Neuronal stem cell (in vitro differentiated cells): ENCODE measurements at regions not wholly inside any gene's neighbourhood (a gene's known extent, or its start where the extent isn't known, plus 50 kb on each side); places are given as distances from the start of the nearest gene placed in this dataset.
"Not testable (repeated sequence)": the region's sequence is repeated elsewhere in the genome, so short reads cannot be mapped to it uniquely, and the experiment has no call there.

Experiments used
- DNase-seq: peaks from one replicate; pipeline ENCODE4 v3.0.0-alpha.2; 2013; ENCODE audit warnings: low spot score
- H2AFZ ChIP-seq: one replicate; pipeline ENCODE4 v1.6.1; 2013; ENCODE audit warnings: mild to moderate bottlenecking, low read length, inconsistent platforms
- H2AK5ac ChIP-seq: 2 replicates; pipeline ENCODE4 v1.6.1; 2013; ENCODE audit warnings: low read depth, mild to moderate bottlenecking, inconsistent platforms, low read length, moderate library complexity, mixed read lengths
- H2BK120ac ChIP-seq: 2 replicates; pipeline ENCODE4 v1.6.1; 2013; ENCODE audit warnings: low read depth, mild to moderate bottlenecking, inconsistent platforms, low read length, moderate library complexity, mixed read lengths
- H2BK12ac ChIP-seq: one replicate; pipeline ENCODE4 v1.6.1; 2013; ENCODE audit warnings: low read length, inconsistent platforms
- H2BK15ac ChIP-seq: 2 replicates; pipeline ENCODE4 v1.6.1; 2013; ENCODE audit warnings: mild to moderate bottlenecking, low read length, inconsistent platforms, mixed read lengths
- H2BK5ac ChIP-seq: one replicate; pipeline ENCODE4 v1.6.1; 2013; ENCODE audit warnings: inconsistent platforms, mild to moderate bottlenecking, low read length, moderate library complexity
- H3K14ac ChIP-seq: one replicate; pipeline ENCODE4 v1.6.1; 2013; ENCODE audit warnings: low read length, inconsistent platforms
- H3K18ac ChIP-seq: 2 replicates; pipeline ENCODE4 v1.6.1; 2013; ENCODE audit warnings: low read length, inconsistent platforms
- H3K23ac ChIP-seq: 2 replicates; pipeline ENCODE4 v1.6.1; 2013; ENCODE audit warnings: low read depth, mild to moderate bottlenecking, mixed read lengths, low read length, inconsistent platforms; ENCODE audit not compliant: poor library complexity
- H3K27ac ChIP-seq: replicated peaks from 3 replicates; pipeline ENCODE4 v1.5.1; 2013; ENCODE audit warnings: low read length, inconsistent platforms
- H3K27me3 ChIP-seq, 3 experiments: 2 replicates each; pipeline ENCODE4 v1.6.1; 2013; ENCODE audit warnings: low read length in 3 of 3, mild to moderate bottlenecking in 2 of 3, inconsistent platforms in 1 of 3, low read depth in 1 of 3, mixed read lengths in 1 of 3, moderate library complexity in 1 of 3; ENCODE audit not compliant: control insufficient read depth in 3 of 3, insufficient read depth in 3 of 3
- H3K36me3 ChIP-seq, 2 donors: replicated peaks in 1 of 2; 2 replicates each; pipeline ENCODE4 v1.6.1; 2013; ENCODE audit warnings: low read length in 2 of 2; ENCODE audit not compliant: control insufficient read depth in 2 of 2, insufficient read depth in 2 of 2
- H3K4ac ChIP-seq: 2 replicates; pipeline ENCODE4 v1.6.1; 2013; ENCODE audit warnings: inconsistent platforms, mild to moderate bottlenecking, low read length, moderate library complexity
- H3K4me1 ChIP-seq, 2 donors: 1 replicate in 1 of 2; 2 replicates in 1 of 2; pipeline ENCODE4 v1.6.1; 2013; ENCODE audit warnings: low read length in 2 of 2, low read depth in 1 of 2; ENCODE audit not compliant: control insufficient read depth in 2 of 2, insufficient read depth in 1 of 2
- H3K4me2 ChIP-seq: one replicate; pipeline ENCODE4 v1.6.1; 2013; ENCODE audit warnings: mild to moderate bottlenecking, low read length, inconsistent platforms; ENCODE audit not compliant: insufficient read depth, poor library complexity, severe bottlenecking
- H3K4me3 ChIP-seq, 2 donors: 2 replicates each; pipeline ENCODE4 v1.5.1; 2013; ENCODE audit warnings: low read length in 2 of 2, mild to moderate bottlenecking in 2 of 2, inconsistent platforms in 1 of 2, moderate library complexity in 1 of 2
- H3K79me1 ChIP-seq: one replicate; pipeline ENCODE4 v1.6.1; 2013; ENCODE audit warnings: low read depth, mild to moderate bottlenecking, inconsistent platforms, low read length, moderate library complexity
- H3K9ac ChIP-seq: one replicate; pipeline ENCODE4 v1.6.1; 2013; ENCODE audit warnings: mild to moderate bottlenecking, low read depth, low read length, inconsistent platforms; ENCODE audit not compliant: poor library complexity
- H3K9me3 ChIP-seq, 2 donors: replicated peaks in 1 of 2; 2 replicates each; pipeline versions ENCODE3 to v1.6.1; 2013; ENCODE audit warnings: low read length in 2 of 2, mild to moderate bottlenecking in 2 of 2, inconsistent platforms in 1 of 2, low read depth in 1 of 2, mixed read lengths in 1 of 2, moderate library complexity in 1 of 2; ENCODE audit not compliant: control insufficient read depth in 2 of 2, insufficient read depth in 1 of 2
- H4K8ac ChIP-seq: one replicate; pipeline ENCODE4 v1.6.1; 2013; ENCODE audit warnings: low read depth, mild to moderate bottlenecking, inconsistent platforms, low read length, moderate library complexity
- H4K91ac ChIP-seq: one replicate; pipeline ENCODE4 v1.6.1; 2013; ENCODE audit warnings: low read length, low read depth, mild to moderate bottlenecking, inconsistent platforms; ENCODE audit not compliant: poor library complexity
- WGBS, 2 donors: extraction: QIAGEN DNeasy Blood & Tissue Kit; methylation state at CpG; one replicate each; pipeline ENCODE4 v1.1.7; 2013; ENCODE audit warnings: missing lambda C conversion rate in 2 of 2, mixed read lengths in 1 of 2; ENCODE audit not compliant: insufficient read length in 2 of 2, insufficient replicate concordance in 1 of 2; ENCODE audit errors: extremely low coverage in 2 of 2; 5-methylcytosine and 5-hydroxymethylcytosine counted together

DNA sequence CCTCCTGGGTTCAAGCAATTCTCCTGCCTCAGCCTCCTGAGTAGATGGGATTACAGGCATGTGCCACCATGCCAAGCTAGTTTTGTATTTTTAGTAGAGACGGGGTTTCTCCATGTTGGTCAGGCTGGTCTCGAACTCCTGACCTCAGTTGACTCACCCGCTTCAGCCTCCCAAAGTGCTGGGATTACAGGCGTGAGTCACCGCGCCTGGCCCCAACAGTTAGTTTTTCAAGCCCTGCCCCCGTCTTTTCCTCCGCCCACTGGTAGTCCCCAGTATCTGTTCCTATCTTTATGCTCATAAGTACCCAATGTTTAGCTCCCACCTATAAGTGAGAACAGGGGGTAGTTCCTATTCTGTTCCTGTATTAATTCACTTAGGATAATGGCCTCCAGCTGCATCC, 116.6 kb upstream of the TBX3 start:
- not testable (repeated sequence) for H4K8ac ChIP-seq, H3K4ac ChIP-seq, H3K79me1 ChIP-seq, H3K14ac ChIP-seq, H3K9ac ChIP-seq, H2AFZ ChIP-seq, H3K9me3 ChIP-seq, H3K4me2 ChIP-seq, H2BK15ac ChIP-seq, H2BK120ac ChIP-seq, H3K23ac ChIP-seq, H3K27ac ChIP-seq, H2BK5ac ChIP-seq, H4K91ac ChIP-seq, H3K18ac ChIP-seq, H2AK5ac ChIP-seq, DNase-seq, H3K4me1 ChIP-seq, H3K27me3 ChIP-seq, H3K4me3 ChIP-seq, H2BK12ac ChIP-seq, H3K36me3 ChIP-seq
- no CpG with 5 or more reads among the region's 8 CpGs for WGBS, 2 donors

DNA sequence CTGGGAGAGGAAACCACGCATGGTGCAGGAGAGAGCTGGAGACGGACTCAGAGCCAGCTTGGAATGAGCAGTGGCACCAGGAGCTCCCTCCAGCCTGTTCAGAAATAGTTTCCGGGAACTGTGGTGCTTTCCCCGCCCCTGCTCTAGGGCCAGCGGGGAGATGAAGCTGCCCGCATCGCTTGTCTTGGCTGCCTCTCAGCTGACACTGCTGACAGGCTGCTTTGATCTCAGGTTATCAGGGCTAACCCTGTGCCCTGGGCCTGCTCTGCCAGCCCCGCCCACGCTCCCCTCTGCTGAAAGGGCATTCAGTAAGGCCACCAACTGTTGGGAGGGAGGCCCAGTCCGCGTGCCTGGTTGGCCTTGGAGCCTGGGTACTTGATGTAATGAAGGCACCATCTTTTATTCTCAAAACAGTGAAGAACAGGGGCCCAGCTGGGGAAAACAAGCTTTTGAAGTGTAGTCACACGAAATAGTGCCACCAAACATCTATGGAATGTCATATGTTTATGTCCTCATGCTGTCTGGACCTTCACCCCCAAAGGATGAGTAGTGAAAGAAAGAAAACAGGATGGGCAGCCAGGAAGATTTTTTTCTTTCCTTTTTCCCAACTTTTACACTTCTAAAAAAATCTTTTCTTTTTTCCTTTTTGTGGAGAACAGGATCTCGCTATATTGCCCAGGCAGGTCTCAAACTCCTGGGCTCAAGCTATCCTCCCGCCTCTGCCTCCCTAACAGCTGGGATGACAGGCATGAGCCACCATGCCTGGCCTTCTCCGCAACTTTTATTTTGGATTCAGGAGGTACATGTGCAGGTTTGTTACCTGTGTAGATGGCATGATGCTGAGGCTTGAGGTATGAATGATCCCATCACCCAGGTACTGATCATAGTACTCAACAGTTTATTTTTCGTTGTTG, 115.9 kb upstream of the TBX3 start:
- H3K36me3 ChIP-seq = no peaks in the 10 kb centered on the region
- no CpG with 5 or more reads among the region's 16 CpGs for WGBS, 2 donors
- H3K4me3 ChIP-seq = no peak overlapping the region
- H3K23ac ChIP-seq = no peak overlapping the region
- no peak overlapping the region for H2AK5ac ChIP-seq
- DNase-seq = peak; percentile 29
- H2BK120ac ChIP-seq = no peak overlapping the region
- H2AFZ ChIP-seq = peak overlapping the region; percentile 45
- H4K8ac ChIP-seq = no peak overlapping the region
- H2BK12ac ChIP-seq = no peak overlapping the region
- H2BK5ac ChIP-seq = no peak overlapping the region
- H3K9me3 ChIP-seq = no peaks in the 10 kb centered on the region
- H3K9ac ChIP-seq = no peak overlapping the region
- H3K14ac ChIP-seq = no peak overlapping the region
- no peak overlapping the region for H3K18ac ChIP-seq
- no peaks in the 10 kb centered on the region for H3K79me1 ChIP-seq
- H3K4me2 ChIP-seq = no peak overlapping the region
- H3K4me1 ChIP-seq = peaks cover 0 to 3% of the 10 kb centered on the region in 2 donors
- H4K91ac ChIP-seq = no peak overlapping the region
- no peak overlapping the region for H3K4ac ChIP-seq
- no peak overlapping the region for H3K27ac ChIP-seq
- no peak overlapping the region for H2BK15ac ChIP-seq
- no peaks in the 10 kb centered on the region for H3K27me3 ChIP-seq

DNA sequence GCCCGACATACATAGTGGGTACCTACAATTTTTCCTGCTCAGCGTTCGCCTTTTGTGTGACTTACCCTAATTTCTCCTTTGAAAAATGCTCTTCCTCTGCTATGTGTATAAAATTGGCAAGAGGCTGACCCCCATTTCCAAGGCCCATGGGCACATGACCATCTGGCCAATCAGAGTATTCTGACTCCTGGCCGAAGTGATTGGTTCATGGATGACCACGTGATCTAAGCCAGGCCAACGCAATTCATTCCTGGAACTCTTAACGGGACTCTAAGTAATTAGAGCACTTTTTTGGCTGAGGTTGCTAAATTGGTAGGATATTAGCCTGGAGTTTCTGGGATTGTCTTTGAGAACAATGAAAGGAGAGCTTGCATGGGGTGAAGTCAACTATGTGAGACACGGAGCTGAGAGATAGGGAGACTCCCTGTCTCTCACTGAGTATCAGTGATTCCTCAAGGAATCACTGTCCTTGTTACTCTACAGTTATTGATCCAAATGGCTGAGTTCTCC, 110.1 kb upstream of the TBX3 start:
- DNase-seq = no peak
- H3K4me1 ChIP-seq = no peaks in the 10 kb centered on the region
- H2BK15ac ChIP-seq = no peak overlapping the region
- H3K9me3 ChIP-seq = no peaks in the 10 kb centered on the region
- no peak overlapping the region for H3K9ac ChIP-seq
- H3K4ac ChIP-seq = no peak overlapping the region
- no peaks in the 10 kb centered on the region for H3K27me3 ChIP-seq
- H3K18ac ChIP-seq = no peak overlapping the region
- no peak overlapping the region for H3K27ac ChIP-seq
- H3K36me3 ChIP-seq = no peaks in the 10 kb centered on the region
- H2AFZ ChIP-seq = no peak overlapping the region
- H3K79me1 ChIP-seq = no peaks in the 10 kb centered on the region
- H3K23ac ChIP-seq = no peak overlapping the region
- no CpG with 5 or more reads among the region's 8 CpGs for WGBS, 2 donors
- H4K8ac ChIP-seq = no peak overlapping the region
- no peak overlapping the region for H3K14ac ChIP-seq
- H3K4me3 ChIP-seq = no peak overlapping the region
- no peak overlapping the region for H2BK5ac ChIP-seq
- H4K91ac ChIP-seq = no peak overlapping the region
- no peak overlapping the region for H2BK12ac ChIP-seq
- H2BK120ac ChIP-seq = no peak overlapping the region
- H2AK5ac ChIP-seq = no peak overlapping the region
- H3K4me2 ChIP-seq = no peak overlapping the region

DNA sequence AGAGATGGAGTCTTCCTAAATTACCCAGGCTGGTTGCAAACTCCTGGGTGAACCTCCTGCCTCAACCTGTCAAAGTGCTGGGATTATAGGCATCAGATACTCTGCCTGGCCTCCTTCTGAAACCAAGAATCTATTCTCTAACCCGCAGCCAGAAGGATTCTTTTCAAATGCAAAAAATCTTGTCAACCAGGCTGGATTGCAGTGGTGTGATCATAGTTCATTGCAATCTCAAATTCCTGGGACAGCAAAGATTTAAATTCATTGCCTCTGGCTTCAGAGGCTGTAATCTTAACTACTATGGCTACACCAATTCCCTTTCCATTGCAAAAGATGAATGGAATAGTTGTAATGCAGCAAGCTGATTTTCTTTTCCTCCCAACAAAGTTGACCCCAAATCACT, 106.3 kb upstream of the TBX3 start:
- Histone ChIP-seq H4K91ac (no peak overlapping the region), H3K27ac (no peak overlapping the region), H3K4me3 (no peak overlapping the region), H3K36me3 (no peaks in the 10 kb centered on the region), H3K4me2 (no peak overlapping the region), H2BK120ac (no peak overlapping the region), H3K14ac (no peak overlapping the region), H2AFZ (no peak overlapping the region), H2BK5ac (no peak overlapping the region), H3K18ac (no peak overlapping the region), H2BK12ac (no peak overlapping the region), H3K9ac (no peak overlapping the region), H3K27me3 (no peaks in the 10 kb centered on the region), H3K9me3 (no peaks in the 10 kb centered on the region), H3K23ac (no peak overlapping the region), H3K4me1 (no peaks in the 10 kb centered on the region), H4K8ac (no peak overlapping the region), H3K4ac (no peak overlapping the region), H3K79me1 (no peaks in the 10 kb centered on the region), H2BK15ac (no peak overlapping the region), H2AK5ac (no peak overlapping the region)
- no CpG with 5 or more reads among the region's 1 CpG for WGBS, 2 donors
- no peak for DNase-seq
